Glomerular endothelial cell (primary cell): ENCODE measurements at regions not wholly inside any gene's neighbourhood (a gene's known extent, or its start where the extent isn't known, plus 50 kb on each side); places are given as distances from the start of the nearest gene placed in this dataset.
A peak's percentile ranks its signal among the peaks of the same experiment; 100 is the strongest.
"Not testable (repeated sequence)": the region's sequence is repeated elsewhere in the genome, so short reads cannot be mapped to it uniquely, and the experiment has no call there.

Experiments
- DNase-seq: peaks from one replicate; pipeline ENCODE4 v3.0.0-alpha.2; 2011; ENCODE audit warnings: low read depth, low spot score; ENCODE audit errors: extremely low read depth

DNA sequence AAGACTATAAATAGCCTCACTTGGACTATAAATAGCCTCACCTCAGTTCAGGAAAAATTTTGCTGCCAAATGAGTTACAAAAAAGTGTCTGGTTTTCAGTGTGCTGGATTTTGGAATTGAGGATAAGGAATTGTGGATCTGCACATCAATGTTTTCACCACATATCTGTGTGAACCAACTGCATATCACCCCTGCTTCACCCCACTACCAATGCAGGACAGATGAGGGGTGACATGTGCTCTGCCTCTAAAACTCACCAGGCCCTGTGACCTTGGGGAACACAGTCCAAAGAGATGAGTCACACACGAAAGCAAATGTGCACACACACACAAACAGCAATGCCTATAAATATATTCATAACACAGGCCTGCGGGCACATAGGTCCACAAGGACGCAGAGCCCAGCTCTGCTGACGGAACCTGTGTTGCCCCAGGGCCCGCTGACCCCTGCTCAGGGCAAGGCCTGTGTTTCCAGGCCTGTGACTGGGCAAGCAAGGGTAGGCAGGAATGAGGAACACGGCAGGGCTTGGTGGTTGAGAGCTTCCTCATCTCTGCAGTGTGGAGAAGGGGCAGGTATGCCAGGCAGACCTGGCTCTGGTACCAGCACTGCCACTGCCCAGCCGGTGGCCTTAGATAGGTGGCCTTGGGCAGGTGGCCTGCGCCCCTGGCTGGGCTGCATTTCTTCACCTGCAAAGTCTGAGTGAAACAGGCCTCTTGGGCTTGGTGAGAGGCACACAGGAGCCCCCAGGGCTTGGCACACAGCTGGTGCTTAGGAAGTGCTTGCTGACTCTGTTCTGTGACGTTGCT is 82.4 kb downstream of the ARL6IP4 start:
- DNase-seq: no peak

DNA sequence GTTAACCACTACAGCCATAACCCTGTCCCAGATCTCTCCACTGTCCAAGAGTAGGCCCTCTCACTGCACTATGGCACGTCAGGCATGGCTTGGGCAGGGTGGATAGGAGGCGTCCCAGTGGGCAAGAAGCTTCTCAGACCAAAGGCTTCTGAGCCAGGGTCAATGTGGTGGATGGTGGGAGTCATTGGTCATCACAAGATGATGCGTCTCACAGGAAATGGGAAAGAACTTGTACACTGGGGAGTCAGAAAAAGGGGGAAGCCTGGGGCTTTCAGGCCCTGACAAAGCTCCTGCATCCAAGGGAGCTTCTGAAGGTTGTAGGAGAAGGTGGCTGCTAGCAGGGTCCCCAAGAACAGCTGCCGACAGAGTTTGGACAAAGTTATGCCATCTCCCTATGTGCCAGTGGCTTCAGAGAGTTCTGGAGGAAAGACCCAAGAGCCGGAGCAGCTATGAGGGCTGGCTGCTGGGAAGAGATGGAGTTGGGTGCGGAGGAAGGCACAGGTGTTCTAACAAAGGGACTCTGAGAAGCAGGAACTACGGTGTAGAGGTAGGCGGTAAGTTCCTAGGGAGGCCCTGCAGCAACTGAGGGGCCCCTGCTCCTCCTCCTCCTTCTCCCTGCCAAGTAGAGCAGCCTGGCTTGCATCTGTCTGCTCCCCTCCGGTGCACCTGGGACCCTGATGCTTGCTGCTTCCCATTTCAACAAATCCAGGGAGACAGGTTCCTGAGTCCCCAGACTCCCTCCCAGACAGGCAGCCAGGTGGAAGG is 81.1 kb downstream of the ARL6IP4 start:
- no peak for DNase-seq

DNA sequence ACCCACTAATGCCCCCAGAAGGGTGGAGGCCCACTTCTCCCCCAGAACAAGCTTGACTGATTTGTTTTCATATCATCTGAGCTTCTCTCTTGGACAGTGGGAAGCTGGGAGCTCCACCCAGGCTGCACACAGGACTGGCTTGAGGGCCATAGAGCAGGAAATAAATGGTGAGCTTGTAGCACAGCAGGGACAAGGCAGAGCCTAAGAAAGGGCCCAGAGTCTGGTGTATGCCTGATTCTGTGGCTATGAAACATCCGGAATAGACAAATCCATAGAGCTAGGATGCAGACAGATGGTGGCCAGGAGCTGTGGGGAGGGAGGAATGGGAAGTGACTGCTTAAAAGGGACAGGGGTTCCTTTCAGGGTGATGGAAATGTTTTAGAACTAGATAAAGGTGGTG is 79.0 kb downstream of the ARL6IP4 start:
- no peak for DNase-seq

DNA sequence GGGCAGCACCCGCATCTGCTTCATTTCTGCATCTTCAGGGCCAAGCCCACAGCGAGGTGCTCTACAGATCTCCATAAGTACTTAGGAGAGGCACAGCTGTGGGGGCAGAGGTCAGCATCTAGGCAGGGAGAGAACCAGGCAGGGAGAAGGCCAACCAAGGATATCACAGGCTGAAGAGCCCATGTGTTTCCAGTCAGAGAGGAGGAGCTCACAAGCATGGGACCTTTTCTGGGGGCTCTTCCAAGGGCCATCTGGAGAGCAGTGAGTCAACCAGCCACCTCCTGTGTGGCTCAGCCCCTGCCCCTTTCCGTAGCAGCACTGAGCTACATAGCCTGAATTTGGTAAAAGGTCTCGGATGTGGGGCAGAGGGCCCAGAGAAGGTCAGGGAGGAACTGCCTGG is 78.5 kb downstream of the ARL6IP4 start:
- DNase-seq: no peak

DNA sequence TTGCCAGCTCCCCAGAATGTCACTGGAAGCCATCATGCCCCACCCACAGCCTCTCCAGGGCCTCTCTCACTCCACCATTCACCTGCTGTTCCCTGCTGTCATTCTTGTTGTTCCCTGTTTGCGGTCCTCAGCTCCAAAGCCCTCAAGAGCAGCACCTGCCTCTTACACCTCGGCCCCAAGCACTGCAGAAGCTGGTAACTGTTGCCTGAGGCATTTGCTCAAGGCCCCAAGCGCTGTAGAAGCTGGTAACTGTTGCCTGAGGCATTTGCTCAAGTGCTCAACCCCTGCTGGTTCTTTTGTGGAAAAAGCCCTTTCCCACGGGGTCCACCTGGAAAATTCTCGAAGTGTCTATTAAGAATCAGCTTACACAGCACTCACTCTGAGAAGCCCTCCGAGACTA is 78.0 kb downstream of the ARL6IP4 start:
- no peak for DNase-seq

DNA sequence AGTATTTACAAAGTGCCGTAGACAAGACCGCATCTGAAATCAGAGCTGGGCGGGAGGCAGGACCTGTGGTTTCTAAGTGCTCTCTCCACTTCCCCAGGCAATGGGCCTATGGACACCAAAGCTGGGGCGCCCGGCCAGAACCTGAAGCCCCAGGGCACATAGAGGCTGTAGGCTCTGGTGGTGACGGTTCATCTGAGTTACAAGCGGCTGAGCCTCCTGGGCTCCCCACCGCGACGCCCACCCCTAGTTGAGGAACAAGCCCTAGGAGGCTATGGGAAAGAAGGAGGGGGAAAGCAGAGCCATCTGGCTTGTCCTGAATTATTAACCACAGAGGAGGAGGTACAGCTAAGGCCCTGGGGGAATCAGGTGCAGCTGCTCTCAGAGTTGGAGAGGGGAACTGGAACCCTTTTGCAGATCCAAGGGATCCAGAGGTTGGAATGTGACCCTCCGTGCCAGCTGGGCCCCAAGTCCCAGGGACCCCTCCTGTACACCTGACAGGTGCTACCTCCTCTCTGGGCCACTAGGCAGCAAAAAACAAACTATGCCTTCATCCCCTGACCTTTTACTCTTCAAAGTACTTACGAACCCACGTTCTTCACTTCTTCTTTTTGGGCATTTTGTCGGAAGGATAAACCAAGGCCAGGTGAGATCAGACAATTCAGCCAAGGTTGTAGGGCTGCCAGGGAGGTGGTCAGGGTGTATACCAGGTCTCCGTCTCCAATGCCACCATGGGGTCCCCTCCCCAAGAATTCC is 77.2 kb downstream of the ARL6IP4 start:
- no peak for DNase-seq

DNA sequence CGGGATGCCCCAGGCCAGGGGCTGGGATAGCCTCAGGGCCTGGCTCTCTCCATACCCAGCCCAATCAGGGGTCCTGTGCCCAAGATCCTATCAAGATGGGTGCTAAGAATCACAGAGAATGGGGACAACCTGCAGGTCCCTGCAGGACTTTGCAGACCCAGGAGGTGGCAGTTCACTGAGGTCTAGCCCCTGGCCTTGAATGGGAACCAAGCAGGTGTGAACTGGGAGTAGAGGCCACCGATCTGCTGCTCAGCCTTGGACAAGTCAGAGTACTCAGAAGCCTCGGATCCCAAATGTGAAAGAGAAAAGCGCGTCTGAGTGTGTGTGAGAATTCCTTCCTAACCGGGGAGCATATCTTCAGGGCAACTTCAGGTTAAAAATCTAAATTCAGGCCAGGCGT is 76.2 kb downstream of the ARL6IP4 start:
- no peak for DNase-seq

DNA sequence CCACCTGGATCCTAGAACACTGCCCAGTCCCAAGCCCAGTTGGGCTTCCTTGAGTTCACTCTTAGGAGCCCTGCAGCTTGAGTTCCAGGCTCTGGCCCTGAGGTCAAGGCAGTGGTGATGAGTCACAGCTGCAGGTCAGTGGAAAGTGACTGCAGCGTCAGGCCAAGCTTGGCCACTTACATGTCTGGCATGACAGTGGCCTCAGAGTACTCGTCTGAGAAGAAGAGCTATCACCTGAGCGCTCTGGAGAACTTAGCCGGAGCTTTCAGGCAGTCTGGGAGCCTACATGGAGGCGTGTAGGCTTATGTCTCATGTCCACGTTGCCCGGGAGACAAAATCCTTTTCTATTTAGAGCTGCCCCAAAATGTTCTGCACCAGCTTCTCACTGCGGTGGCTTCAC is 75.6 kb downstream of the ARL6IP4 start:
- DNase-seq: no peak

DNA sequence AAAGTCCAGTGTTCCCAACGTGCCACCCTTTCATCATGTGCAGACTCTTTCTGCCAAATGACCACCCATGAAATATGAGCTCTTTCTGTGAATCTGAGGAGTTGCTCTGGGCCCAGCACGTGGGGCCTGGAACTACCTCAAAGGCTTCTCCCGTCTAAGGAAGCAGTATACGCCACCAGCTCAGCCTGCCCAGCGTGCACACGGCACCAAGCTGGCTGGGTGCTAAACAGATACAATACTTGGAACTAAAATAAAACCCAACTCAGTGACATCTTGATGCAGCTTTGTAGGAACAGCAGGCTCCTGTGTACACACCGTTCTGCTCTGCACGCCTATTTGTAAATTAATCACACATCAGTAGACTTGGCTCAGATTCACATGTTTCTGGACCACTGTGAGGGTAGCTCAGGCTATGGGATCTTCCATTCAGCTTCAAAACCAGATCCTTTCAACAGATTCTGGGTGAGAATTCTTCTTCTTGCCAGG is 74.8 kb downstream of the ARL6IP4 start:
- no peak for DNase-seq

DNA sequence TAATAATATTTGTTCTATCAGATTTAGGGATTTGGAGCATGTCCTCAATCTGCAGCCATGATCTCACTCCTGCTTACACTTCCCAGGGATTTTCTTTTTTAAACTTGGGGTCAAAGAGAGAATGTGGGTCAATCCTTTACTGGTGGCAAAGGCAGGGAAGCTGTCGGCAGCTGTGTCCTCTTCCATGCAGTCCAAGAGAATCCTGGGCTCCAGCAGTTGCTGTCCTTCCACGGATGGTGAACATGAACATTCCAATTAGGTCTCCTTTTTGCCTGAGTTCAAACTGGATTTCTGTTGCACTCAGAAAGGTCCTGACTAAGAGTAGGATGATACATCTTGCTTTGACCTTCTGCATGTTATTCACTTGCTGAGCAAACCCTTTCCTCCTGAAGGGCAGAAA is 73.9 kb downstream of the ARL6IP4 start:
- DNase-seq: no peak

DNA sequence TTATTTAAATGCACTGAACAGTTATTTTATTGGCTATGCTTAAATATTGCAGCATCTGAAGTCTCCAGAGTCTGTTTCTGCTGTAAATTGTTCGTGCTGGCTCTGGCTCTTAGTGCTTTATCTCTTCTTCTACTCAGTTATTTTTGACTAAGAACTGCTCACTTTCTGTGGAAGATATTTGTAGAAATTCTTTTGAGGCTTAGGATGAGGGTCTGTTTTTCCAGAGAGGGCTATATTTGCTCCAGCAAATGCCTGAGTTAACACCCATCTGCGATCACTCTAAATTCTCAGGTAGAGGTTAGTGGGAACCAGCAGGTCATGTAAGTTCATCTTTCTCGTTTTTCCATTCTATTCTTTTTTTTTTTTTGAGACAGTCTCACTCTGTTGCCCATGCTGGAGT is 71.1 kb downstream of the ARL6IP4 start:
- no peak for DNase-seq

DNA sequence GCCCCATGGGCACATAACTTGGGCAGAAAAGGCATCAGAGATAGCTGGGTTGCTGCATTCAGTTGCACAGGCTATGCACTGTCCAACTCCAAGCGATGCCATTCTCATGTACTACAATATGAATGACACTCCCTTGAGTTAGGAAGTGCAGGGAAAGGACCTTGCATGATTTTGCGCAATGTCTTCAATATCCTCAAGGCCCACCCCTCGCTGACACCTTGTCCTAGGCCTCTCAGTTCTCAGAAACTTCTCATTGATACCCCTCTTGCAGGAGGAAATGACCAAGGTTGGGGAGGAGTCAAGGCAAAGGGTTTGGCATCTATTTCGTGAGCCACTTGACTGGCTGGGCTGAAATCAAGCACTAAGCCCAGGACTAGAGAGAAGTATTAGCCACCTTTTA is 70.4 kb downstream of the ARL6IP4 start:
- DNase-seq: no peak

DNA sequence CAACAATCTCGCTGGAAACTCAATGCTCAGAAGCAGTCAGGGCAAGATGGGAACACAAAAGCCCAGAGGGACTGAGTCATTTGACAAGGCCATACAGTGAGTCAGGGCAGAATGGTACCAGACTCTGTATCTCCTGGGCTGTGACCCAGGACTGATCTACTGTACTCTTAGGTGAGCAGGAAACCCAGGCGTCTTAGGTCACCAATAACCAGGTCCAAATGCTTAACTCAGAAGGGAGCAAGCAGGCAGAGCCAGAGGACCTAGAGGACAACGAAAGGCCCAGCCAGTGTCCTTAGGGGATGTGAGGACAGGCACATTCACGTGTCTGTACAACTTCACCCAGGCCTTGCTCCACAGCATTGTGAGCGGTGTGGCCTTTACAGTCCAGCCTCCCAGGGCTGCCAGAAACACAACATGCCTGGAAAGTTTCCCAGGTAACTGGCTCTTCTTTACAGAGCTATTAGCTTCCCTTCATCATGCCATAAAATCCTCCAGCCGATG is 69.9 kb downstream of the ARL6IP4 start:
- no peak for DNase-seq

DNA sequence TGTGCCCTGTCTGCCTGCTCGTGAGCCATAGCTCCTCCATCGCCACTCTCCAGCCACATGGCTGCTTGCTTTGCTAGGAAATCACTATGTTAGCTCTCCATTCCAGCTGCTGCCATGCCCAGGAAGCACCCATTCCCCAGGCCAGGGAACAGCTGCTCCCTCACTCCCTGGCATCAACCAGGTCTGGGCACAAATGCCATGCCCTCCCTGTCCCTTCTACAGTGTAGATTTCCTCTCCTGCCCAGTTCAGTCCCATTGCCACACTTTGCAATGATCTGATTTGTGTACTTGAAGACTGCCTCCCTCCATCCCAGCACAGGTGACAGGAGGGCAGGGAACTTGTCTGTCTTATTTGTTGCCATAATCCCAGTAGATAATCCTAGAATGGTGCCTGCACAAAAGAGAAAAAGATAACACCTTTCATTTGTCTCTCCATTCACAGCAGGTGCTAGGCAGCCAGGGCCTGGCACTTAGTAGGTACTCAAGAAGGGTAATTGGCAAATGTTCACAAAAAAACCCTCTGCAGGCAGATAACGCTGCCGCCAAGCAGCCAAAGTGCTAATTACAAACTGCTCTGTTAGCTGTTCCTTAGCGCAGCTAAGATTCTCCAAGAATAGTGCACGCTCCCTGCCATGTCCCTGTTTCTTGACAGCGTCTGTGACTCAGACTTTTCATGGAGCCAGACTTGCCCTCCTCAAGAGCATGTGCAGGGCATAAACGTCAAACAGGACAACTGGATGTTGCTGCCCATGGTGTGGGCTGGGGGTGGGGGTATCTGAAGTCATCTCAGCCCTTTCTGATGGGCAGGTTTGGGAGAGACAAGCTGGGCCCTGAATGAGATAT is 69.1 kb downstream of the ARL6IP4 start:
- DNase-seq: no peak

DNA sequence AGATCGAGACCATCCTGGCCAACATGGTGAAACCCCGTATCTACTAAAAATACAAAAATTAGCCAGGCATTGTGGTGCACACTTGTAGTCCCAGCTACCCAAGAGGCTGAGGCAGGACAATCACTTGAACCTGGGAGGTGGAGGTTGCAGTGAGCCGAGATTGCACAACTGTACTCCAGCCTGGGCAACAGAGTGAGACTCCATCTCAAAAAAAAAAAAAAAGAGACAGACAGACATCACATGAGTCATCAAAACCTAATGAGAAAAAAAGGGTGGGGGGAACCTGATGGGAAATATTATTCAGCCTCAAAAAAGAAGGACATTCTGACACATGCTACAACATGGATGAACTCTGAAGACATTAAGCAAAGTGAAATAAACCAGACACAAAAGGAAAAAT is 67.4 kb downstream of the ARL6IP4 start:
- DNase-seq: not testable (repeated sequence)

DNA sequence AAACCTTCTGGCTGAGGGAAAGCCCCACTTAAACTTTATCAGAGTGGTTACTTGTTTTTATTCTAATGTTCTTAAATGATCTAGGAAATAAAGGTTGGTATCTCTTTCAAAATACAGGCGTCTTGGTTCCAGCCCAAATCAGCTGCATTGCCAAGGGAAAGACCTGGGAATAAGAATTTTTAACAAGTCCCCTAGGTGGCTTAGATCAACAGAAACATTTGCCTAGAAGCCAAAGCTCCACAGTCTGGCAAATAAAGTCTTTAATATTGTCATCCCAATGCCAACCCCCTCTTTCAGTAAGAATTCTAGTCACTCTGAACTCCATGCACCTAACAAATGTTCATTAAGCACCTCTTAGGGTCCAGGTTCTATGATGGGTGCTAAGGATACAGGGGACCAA is 66.8 kb downstream of the ARL6IP4 start:
- DNase-seq: no peak

DNA sequence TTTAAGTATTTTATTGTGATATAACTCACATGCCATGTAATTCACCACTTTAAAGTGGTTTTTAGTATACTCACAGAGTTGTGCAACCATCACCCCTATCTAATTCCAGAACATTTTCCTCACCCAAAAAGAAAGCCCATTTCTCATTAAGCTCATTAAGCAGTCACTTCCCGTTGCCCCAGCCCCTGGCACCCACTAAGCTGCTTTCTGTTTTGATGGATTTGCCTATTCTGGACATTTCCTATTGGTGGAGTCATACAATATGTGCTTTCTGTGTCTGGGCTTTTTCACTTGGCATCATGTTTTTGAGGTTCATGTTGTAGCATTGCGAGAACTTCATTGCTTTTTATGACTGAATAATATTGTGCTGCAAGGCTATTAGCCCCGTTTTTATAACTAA is 66.0 kb downstream of the ARL6IP4 start:
- no peak for DNase-seq

DNA sequence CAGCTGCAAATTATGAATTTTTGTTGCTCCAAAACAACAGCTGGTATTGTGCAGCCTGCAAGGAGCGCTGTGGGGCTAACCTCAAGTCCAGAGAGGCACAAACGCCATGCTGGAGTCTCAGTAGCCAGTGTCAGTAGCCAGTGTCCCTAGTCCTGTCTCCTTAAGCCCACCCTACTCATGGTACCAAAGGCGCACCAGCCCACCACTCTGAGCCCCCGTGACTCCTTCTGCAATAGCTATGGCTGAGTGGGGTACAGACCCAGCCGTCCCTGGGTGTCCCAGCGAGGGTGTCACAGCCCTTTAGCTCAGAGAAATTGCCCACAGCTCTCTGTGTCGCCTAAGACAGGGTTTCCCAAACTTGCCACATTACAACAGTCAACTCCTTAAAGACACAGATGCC is 65.2 kb downstream of the ARL6IP4 start:
- DNase-seq: no peak

DNA sequence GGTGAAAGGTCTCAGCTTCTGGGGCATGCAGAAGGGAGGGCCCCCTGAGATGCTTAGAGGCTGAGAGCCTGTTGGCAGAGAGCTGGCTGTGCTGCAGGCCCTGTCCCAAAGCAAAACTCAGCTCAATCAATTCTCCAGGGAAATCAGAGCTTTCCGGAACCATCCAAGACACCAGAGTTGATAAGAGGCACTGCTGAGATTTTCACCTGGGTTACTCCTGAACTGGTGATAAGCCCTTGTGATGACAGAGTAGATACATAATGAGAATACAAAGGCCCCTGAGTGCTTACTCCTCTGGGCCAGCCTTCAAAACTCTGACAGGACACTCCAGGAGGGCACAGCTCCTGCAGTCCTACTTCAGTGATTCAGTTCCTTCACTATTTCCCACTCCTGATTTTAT is 63.9 kb downstream of the ARL6IP4 start:
- no peak for DNase-seq

DNA sequence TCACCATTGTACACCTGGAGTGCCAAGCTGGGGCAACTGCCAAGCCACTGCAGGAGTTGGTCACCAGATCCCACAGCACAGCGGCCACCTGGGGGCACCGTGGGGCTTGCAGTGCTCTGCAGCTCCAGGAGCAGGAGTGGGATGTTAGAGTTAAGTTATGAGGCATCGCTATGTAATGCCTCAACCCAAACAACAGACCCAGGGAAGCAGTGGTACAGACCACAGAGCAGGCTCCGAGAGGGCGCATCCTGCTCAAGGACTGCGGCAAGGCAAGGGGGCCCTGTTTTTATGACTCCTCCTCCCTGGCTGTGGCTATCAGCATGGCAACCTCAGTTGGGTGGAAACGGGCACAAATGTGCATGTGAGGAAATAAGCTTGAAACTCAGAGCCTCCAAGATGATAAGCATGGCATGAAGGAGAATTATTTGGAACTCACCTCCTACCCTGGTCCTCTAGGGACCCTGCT is 63.1 kb downstream of the ARL6IP4 start:
- peak; percentile 39 for DNase-seq
